ENCODE measurements at regions not wholly inside any gene's neighbourhood (a gene's known extent, or its start where the extent isn't known, plus 50 kb on each side); places are given as distances from the start of the nearest gene placed in this dataset.

DNA sequence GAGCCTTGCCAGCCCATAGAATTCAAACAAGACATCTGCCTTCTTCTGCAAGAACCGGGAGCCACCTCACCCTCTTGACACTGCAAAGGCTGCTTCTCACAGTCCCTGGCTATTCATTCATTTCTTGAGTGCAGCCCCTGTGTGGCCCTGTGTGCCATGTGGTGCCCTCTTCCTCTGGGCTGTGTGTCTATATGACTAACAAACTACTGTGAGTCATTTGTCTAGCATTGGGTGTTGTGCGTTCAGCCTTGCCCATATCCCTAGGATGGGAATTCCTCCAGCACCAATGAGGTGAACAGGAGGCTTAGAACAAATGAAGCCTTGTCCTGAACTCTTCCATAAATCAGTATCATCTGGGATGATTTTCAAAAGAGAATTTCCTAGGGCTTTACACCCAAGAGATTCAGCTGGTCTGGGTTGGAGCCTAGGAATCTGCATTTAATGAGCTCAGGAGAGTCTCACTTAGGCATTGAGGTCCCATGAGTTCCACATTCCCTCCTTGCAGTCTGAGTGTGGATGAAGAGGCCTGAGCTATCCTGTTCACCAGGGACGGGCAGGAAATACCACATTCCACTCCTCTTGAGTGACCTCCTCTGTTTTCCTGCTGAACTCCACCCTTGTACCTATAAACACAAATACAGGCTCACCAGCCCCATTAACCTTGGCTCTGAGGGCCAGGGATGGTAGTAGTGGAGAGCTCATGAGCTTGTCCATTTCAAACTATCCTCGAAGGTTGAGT is 308.7 kb upstream of the N4BP1 start:
- no peak overlapping the region for H3K27ac ChIP-seq (ENCODE audit: low read depth, low read length)
- no peaks in the 10 kb centered on the region for H3K79me2 ChIP-seq (ENCODE audit: control insufficient read depth, low read length)
- no peaks in the 10 kb centered on the region for H3K36me3 ChIP-seq (ENCODE audit: control insufficient read depth, low read length)
- H3K9me3 ChIP-seq (ENCODE audit: control insufficient read depth, insufficient read depth, low read length), result no peaks in the 10 kb centered on the region
- no peak overlapping the region for H3K4me3 ChIP-seq (ENCODE audit: low read length)
- H3K27me3 ChIP-seq (ENCODE audit: control insufficient read depth, low read length), result no peaks in the 10 kb centered on the region
- no peak for TF ChIP-seq EZH2phosphoT487 (IDR thresholded peaks at IDR 0.05; ENCODE audit: borderline replicate concordance, low read length)
- TF ChIP-seq, protein P1, sequence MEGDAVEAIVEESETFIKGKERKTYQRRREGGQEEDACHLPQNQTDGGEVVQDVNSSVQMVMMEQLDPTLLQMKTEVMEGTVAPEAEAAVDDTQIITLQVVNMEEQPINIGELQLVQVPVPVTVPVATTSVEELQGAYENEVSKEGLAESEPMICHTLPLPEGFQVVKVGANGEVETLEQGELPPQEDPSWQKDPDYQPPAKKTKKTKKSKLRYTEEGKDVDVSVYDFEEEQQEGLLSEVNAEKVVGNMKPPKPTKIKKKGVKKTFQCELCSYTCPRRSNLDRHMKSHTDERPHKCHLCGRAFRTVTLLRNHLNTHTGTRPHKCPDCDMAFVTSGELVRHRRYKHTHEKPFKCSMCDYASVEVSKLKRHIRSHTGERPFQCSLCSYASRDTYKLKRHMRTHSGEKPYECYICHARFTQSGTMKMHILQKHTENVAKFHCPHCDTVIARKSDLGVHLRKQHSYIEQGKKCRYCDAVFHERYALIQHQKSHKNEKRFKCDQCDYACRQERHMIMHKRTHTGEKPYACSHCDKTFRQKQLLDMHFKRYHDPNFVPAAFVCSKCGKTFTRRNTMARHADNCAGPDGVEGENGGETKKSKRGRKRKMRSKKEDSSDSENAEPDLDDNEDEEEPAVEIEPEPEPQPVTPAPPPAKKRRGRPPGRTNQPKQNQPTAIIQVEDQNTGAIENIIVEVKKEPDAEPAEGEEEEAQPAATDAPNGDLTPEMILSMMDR (IDR thresholded peaks at IDR 0.05; ENCODE audit: low read depth, low read length, poor library complexity, severe bottlenecking), result no peak
- H4K20me1 ChIP-seq (ENCODE audit: control insufficient read depth, insufficient read depth, low read depth, low read length), result no peaks in the 10 kb centered on the region
- no peaks in the 10 kb centered on the region for H3K4me1 ChIP-seq (ENCODE audit: control insufficient read depth, low read length)
- H3F3A ChIP-seq (ENCODE audit: control insufficient read depth, insufficient read depth), result no peaks in the 10 kb centered on the region
- H3K4me2 ChIP-seq (ENCODE audit: low read length), result no peak overlapping the region
- H3K9me2 ChIP-seq (replicated peaks; ENCODE audit: control insufficient read depth, low read length), result no peaks in the 10 kb centered on the region

DNA sequence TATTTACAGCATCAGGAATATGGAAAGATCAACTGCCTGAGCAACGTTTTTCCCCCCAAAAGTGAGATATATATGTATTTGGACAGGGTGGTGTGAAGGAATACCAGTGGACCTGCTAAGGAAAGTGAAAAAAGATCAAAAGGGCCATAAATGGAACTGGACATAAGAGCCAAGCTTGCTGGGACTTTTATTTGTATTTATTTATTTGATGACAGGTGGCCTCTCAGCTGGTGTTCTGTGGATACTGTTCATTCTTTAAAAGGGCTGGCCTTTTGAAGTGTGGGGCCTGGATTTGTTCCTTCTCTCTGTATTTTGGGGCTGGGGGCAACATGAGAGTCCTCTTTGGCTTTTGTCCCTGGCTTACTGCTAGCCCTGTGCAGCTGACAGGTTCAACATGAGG is 306.6 kb upstream of the N4BP1 start:
- Histone ChIP-seq H3K27ac (ENCODE audit: low read depth, low read length) (no peak overlapping the region), H3K79me2 (ENCODE audit: control insufficient read depth, low read length) (no peaks in the 10 kb centered on the region), H3K4me2 (ENCODE audit: low read length) (no peak overlapping the region), H3K4me3 (ENCODE audit: low read length) (no peak overlapping the region), H3K36me3 (ENCODE audit: control insufficient read depth, low read length) (no peaks in the 10 kb centered on the region), H3K9me3 (ENCODE audit: control insufficient read depth, insufficient read depth, low read length) (no peaks in the 10 kb centered on the region), H3K4me1 (ENCODE audit: control insufficient read depth, low read length) (no peaks in the 10 kb centered on the region), H3F3A (ENCODE audit: control insufficient read depth, insufficient read depth) (no peaks in the 10 kb centered on the region), H3K27me3 (ENCODE audit: control insufficient read depth, low read length) (no peaks in the 10 kb centered on the region), H3K9me2 (replicated peaks; ENCODE audit: control insufficient read depth, low read length) (no peaks in the 10 kb centered on the region), H4K20me1 (ENCODE audit: control insufficient read depth, insufficient read depth, low read depth, low read length) (no peaks in the 10 kb centered on the region)
- TF ChIP-seq, protein P1 (IDR thresholded peaks at IDR 0.05; ENCODE audit: low read depth, low read length, poor library complexity, severe bottlenecking), result no peak
- no peak for TF ChIP-seq EZH2phosphoT487 (IDR thresholded peaks at IDR 0.05; ENCODE audit: borderline replicate concordance, low read length)

DNA sequence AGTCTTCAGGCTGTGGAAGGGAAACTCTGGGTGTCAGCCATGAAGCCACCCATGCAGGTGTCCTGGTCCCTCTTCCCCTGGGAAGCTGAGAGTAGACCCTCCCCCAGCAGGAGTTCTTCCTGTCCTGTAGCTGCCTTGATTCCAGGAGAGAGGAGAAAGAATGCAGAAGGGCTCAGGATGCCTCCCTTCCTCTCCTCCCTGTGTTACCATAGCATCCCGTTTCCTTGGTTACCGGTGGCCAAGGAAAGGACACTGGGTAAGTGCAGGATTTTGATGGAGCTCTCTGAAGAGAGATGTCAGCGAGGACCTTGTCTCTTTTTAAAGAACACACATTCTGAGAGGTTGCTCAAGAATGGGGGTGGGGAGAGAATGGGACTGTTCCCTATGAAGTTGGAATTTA is 304.1 kb upstream of the N4BP1 start:
- Histone ChIP-seq H3K27me3 (ENCODE audit: control insufficient read depth, low read length) (no peaks in the 10 kb centered on the region), H3F3A (ENCODE audit: control insufficient read depth, insufficient read depth) (no peaks in the 10 kb centered on the region), H3K79me2 (ENCODE audit: control insufficient read depth, low read length) (no peaks in the 10 kb centered on the region), H3K9me3 (ENCODE audit: control insufficient read depth, insufficient read depth, low read length) (no peaks in the 10 kb centered on the region), H4K20me1 (ENCODE audit: control insufficient read depth, insufficient read depth, low read depth, low read length) (no peaks in the 10 kb centered on the region), H3K4me3 (ENCODE audit: low read length) (no peak overlapping the region), H3K4me1 (ENCODE audit: control insufficient read depth, low read length) (no peaks in the 10 kb centered on the region), H3K36me3 (ENCODE audit: control insufficient read depth, low read length) (no peaks in the 10 kb centered on the region), H3K9me2 (replicated peaks; ENCODE audit: control insufficient read depth, low read length) (no peaks in the 10 kb centered on the region), H3K4me2 (ENCODE audit: low read length) (no peak overlapping the region), H3K27ac (ENCODE audit: low read depth, low read length) (no peak overlapping the region)
- TF ChIP-seq EZH2phosphoT487 (IDR thresholded peaks at IDR 0.05; ENCODE audit: borderline replicate concordance, low read length), result no peak
- TF ChIP-seq, protein P1 (IDR thresholded peaks at IDR 0.05; ENCODE audit: low read depth, low read length, poor library complexity, severe bottlenecking), result no peak
